ENCODE measurements at regions not wholly inside any gene's neighbourhood (a gene's known extent, or its start where the extent isn't known, plus 50 kb on each side); places are given as distances from the start of the nearest gene placed in this dataset.

GRCh38 chr12:118512669-118513068 lies 136.3 kb downstream of the SUDS3 start:
- Histone ChIP-seq H3K36me3 (ENCODE audit: control insufficient read depth, insufficient read depth, low read length) (no peaks in the 10 kb centered on the region), H3K27ac (ENCODE audit: low read depth, low read length, severe bottlenecking) (no peak overlapping the region), H3K4me1 (ENCODE audit: control insufficient read depth, insufficient read depth, low read length, poor library complexity, severe bottlenecking) (no peaks in the 10 kb centered on the region), H3K4me3 (ENCODE audit: extremely low read depth, insufficient read depth, low read length, poor library complexity, severe bottlenecking) (no peak overlapping the region), H3K9me3 (ENCODE audit: control insufficient read depth, low read length) (no peaks in the 10 kb centered on the region)
- WGBS, 2 experiments (ENCODE audit: insufficient coverage in 2 of 2), result 94 to 100% methylated on average over 1 to 4 of the region's 5 CpGs

GRCh38 chr12:118513611-118514010 lies 137.3 kb downstream of the SUDS3 start:
- WGBS, 2 experiments (ENCODE audit: insufficient coverage in 2 of 2), result 68 to 69% methylated on average over 4 of the region's 4 CpGs
- H3K4me1 ChIP-seq (ENCODE audit: control insufficient read depth, insufficient read depth, low read length, poor library complexity, severe bottlenecking), result no peaks in the 10 kb centered on the region
- no peaks in the 10 kb centered on the region for H3K36me3 ChIP-seq (ENCODE audit: control insufficient read depth, insufficient read depth, low read length)
- H3K9me3 ChIP-seq (ENCODE audit: control insufficient read depth, low read length), result no peaks in the 10 kb centered on the region
- H3K27ac ChIP-seq (ENCODE audit: low read depth, low read length, severe bottlenecking), result no peak overlapping the region
- no peak overlapping the region for H3K4me3 ChIP-seq (ENCODE audit: extremely low read depth, insufficient read depth, low read length, poor library complexity, severe bottlenecking)

GRCh38 chr12:118514297-118514696 lies 137.9 kb downstream of the SUDS3 start:
- no peak overlapping the region for H3K27ac ChIP-seq (ENCODE audit: low read depth, low read length, severe bottlenecking)
- no peaks in the 10 kb centered on the region for H3K4me1 ChIP-seq (ENCODE audit: control insufficient read depth, insufficient read depth, low read length, poor library complexity, severe bottlenecking)
- WGBS, 2 experiments (ENCODE audit: insufficient coverage in 2 of 2), result 80% methylated on average over 1 of the region's 3 CpGs; no CpG with 5 or more reads in 1 of the 2 experiments
- H3K36me3 ChIP-seq (ENCODE audit: control insufficient read depth, insufficient read depth, low read length), result no peaks in the 10 kb centered on the region
- H3K9me3 ChIP-seq (ENCODE audit: control insufficient read depth, low read length), result no peaks in the 10 kb centered on the region
- no peak overlapping the region for H3K4me3 ChIP-seq (ENCODE audit: extremely low read depth, insufficient read depth, low read length, poor library complexity, severe bottlenecking)

- Histone ChIP-seq H3K4me1 (ENCODE audit: control insufficient read depth, insufficient read depth, low read length, poor library complexity, severe bottlenecking) (no peaks in the 10 kb centered on the region), H3K36me3 (ENCODE audit: control insufficient read depth, insufficient read depth, low read length) (no peaks in the 10 kb centered on the region), H3K9me3 (ENCODE audit: control insufficient read depth, low read length) (no peaks in the 10 kb centered on the region), H3K4me3 (ENCODE audit: extremely low read depth, insufficient read depth, low read length, poor library complexity, severe bottlenecking) (no peak overlapping the region), H3K27ac (ENCODE audit: low read depth, low read length, severe bottlenecking) (no peak overlapping the region)
- WGBS, 2 experiments (ENCODE audit: insufficient coverage in 2 of 2), result 90 to 97% methylated on average over 6 of the region's 10 CpGs
These were observed 144.1 kb downstream of the SUDS3 start for GRCh38 chr12:118520214-118521035.

- H3K4me3 ChIP-seq (ENCODE audit: extremely low read depth, insufficient read depth, low read length, poor library complexity, severe bottlenecking), result no peak overlapping the region
- H3K9me3 ChIP-seq (ENCODE audit: control insufficient read depth, low read length), result no peaks in the 10 kb centered on the region
- WGBS, 2 experiments (ENCODE audit: insufficient coverage in 2 of 2), result 45 to 100% methylated on average over 1 of the region's 2 CpGs
- H3K27ac ChIP-seq (ENCODE audit: low read depth, low read length, severe bottlenecking), result no peak overlapping the region
- no peaks in the 10 kb centered on the region for H3K4me1 ChIP-seq (ENCODE audit: control insufficient read depth, insufficient read depth, low read length, poor library complexity, severe bottlenecking)
- H3K36me3 ChIP-seq (ENCODE audit: control insufficient read depth, insufficient read depth, low read length), result no peaks in the 10 kb centered on the region
These were observed 144.6 kb downstream of the SUDS3 start for GRCh38 chr12:118521036-118521370.

GRCh38 chr12:118524446-118524845 lies 148.1 kb downstream of the SUDS3 start:
- Histone ChIP-seq H3K9me3 (ENCODE audit: control insufficient read depth, low read length) (no peaks in the 10 kb centered on the region), H3K36me3 (ENCODE audit: control insufficient read depth, insufficient read depth, low read length) (no peaks in the 10 kb centered on the region), H3K4me3 (ENCODE audit: extremely low read depth, insufficient read depth, low read length, poor library complexity, severe bottlenecking) (no peak overlapping the region), H3K27ac (ENCODE audit: low read depth, low read length, severe bottlenecking) (no peak overlapping the region), H3K4me1 (ENCODE audit: control insufficient read depth, insufficient read depth, low read length, poor library complexity, severe bottlenecking) (no peaks in the 10 kb centered on the region)
- 100% methylated on average over 2 of the region's 4 CpGs; no CpG with 5 or more reads in 1 of the 2 experiments for WGBS, 2 experiments (ENCODE audit: insufficient coverage in 2 of 2)

GRCh38 chr12:118525216-118525615 lies 148.9 kb downstream of the SUDS3 start:
- Histone ChIP-seq H3K4me1 (ENCODE audit: control insufficient read depth, insufficient read depth, low read length, poor library complexity, severe bottlenecking) (no peaks in the 10 kb centered on the region), H3K4me3 (ENCODE audit: extremely low read depth, insufficient read depth, low read length, poor library complexity, severe bottlenecking) (no peak overlapping the region), H3K36me3 (ENCODE audit: control insufficient read depth, insufficient read depth, low read length) (no peaks in the 10 kb centered on the region), H3K9me3 (ENCODE audit: control insufficient read depth, low read length) (no peaks in the 10 kb centered on the region), H3K27ac (ENCODE audit: low read depth, low read length, severe bottlenecking) (no peak overlapping the region)
- no CpG with 5 or more reads among the region's 2 CpGs for WGBS, 2 experiments (ENCODE audit: insufficient coverage in 2 of 2)

GRCh38 chr12:118526255-118527095 lies 150.1 kb downstream of the SUDS3 start:
- H3K9me3 ChIP-seq (ENCODE audit: control insufficient read depth, low read length), result no peaks in the 10 kb centered on the region
- no peaks in the 10 kb centered on the region for H3K4me1 ChIP-seq (ENCODE audit: control insufficient read depth, insufficient read depth, low read length, poor library complexity, severe bottlenecking)
- no peaks in the 10 kb centered on the region for H3K36me3 ChIP-seq (ENCODE audit: control insufficient read depth, insufficient read depth, low read length)
- 84 to 86% methylated on average over 4 of the region's 6 CpGs for WGBS, 2 experiments (ENCODE audit: insufficient coverage in 2 of 2)
- H3K4me3 ChIP-seq (ENCODE audit: extremely low read depth, insufficient read depth, low read length, poor library complexity, severe bottlenecking), result no peak overlapping the region
- no peak overlapping the region for H3K27ac ChIP-seq (ENCODE audit: low read depth, low read length, severe bottlenecking)

GRCh38 chr12:118527310-118527709 lies 151.0 kb downstream of the SUDS3 start:
- H3K36me3 ChIP-seq (ENCODE audit: control insufficient read depth, insufficient read depth, low read length), result no peaks in the 10 kb centered on the region
- WGBS, 2 experiments (ENCODE audit: insufficient coverage in 2 of 2), result 98 to 100% methylated on average over 4 of the region's 4 CpGs
- H3K27ac ChIP-seq (ENCODE audit: low read depth, low read length, severe bottlenecking), result no peak overlapping the region
- no peak overlapping the region for H3K4me3 ChIP-seq (ENCODE audit: extremely low read depth, insufficient read depth, low read length, poor library complexity, severe bottlenecking)
- H3K9me3 ChIP-seq (ENCODE audit: control insufficient read depth, low read length), result no peaks in the 10 kb centered on the region
- H3K4me1 ChIP-seq (ENCODE audit: control insufficient read depth, insufficient read depth, low read length, poor library complexity, severe bottlenecking), result no peaks in the 10 kb centered on the region

GRCh38 chr12:118528625-118529024 lies 152.3 kb downstream of the SUDS3 start:
- Histone ChIP-seq H3K4me3 (ENCODE audit: extremely low read depth, insufficient read depth, low read length, poor library complexity, severe bottlenecking) (no peak overlapping the region), H3K4me1 (ENCODE audit: control insufficient read depth, insufficient read depth, low read length, poor library complexity, severe bottlenecking) (no peaks in the 10 kb centered on the region), H3K36me3 (ENCODE audit: control insufficient read depth, insufficient read depth, low read length) (no peaks in the 10 kb centered on the region), H3K9me3 (ENCODE audit: control insufficient read depth, low read length) (no peaks in the 10 kb centered on the region), H3K27ac (ENCODE audit: low read depth, low read length, severe bottlenecking) (no peak overlapping the region)

GRCh38 chr12:118534003-118534402 lies 157.6 kb downstream of the SUDS3 start:
- H3K9me3 ChIP-seq (ENCODE audit: control insufficient read depth, low read length), result no peaks in the 10 kb centered on the region
- H3K4me3 ChIP-seq (ENCODE audit: extremely low read depth, insufficient read depth, low read length, poor library complexity, severe bottlenecking), result no peak overlapping the region
- H3K36me3 ChIP-seq (ENCODE audit: control insufficient read depth, insufficient read depth, low read length), result no peaks in the 10 kb centered on the region
- no peak overlapping the region for H3K27ac ChIP-seq (ENCODE audit: low read depth, low read length, severe bottlenecking)
- no peaks in the 10 kb centered on the region for H3K4me1 ChIP-seq (ENCODE audit: control insufficient read depth, insufficient read depth, low read length, poor library complexity, severe bottlenecking)
- 100% methylated on average over 1 of the region's 3 CpGs; no CpG with 5 or more reads in 1 of the 2 experiments for WGBS, 2 experiments (ENCODE audit: insufficient coverage in 2 of 2)

Measured in mesodermal cell (in vitro differentiated cells).